OCI-M2 (cell line): ENCODE measurements at regions not wholly inside any gene's neighbourhood (a gene's known extent, or its start where the extent isn't known, plus 50 kb on each side); places are given as distances from the start of the nearest gene placed in this dataset.
A peak's percentile ranks its signal among the peaks of the same experiment; 100 is the strongest.
"Not testable (repeated sequence)": the region's sequence is repeated elsewhere in the genome, so short reads cannot be mapped to it uniquely, and the experiment has no call there.

Experiments used
- DNase-seq: peaks from one replicate; lab custom pipeline; 2025; ENCODE audit not compliant: unreplicated experiment; lab: John Stamatoyannopoulos, UW

DNA sequence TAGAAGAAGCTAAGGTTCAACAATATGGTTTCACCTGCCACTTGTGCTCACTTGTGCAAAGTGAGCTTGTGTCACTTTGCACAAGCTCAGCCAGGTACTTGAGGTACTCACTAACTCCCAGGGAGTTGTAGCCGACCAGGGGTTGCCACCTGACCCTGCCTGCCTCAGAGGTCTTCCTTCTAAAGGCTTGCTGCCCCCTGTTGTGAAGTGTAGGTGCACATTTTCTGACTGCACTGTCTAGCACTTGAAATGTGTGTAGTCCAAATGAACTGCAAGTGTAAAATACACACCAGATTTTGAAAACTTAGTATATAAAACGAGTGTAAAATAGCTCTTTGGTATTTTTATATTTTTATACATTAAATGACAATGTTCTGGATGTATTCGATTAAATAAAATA lies 230.8 kb downstream of the DLEU7 start:
- no peak for DNase-seq

DNA sequence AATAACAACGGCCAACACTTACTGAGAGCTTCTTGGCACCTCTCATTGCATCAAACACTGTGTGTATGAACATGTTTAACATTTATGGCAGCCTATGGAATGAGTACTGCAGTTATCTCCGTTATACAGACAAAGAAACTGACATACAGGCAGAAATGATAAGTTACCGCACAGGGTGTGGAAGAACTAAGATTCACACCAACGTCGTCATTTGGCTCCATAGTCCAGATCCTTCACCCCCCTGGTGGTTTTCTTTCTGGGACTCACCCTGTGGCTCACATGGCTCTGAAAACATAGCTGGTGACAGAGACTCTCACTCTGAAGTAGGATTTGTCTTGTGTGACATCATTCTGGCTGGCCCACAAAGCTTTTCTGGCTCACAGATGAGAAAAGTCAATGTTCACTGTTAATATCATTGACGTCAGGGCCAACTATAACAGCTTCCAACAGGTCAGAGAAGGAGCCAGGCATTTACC lies 230.1 kb downstream of the DLEU7 start:
- DNase-seq, result peak; percentile 92

DNA sequence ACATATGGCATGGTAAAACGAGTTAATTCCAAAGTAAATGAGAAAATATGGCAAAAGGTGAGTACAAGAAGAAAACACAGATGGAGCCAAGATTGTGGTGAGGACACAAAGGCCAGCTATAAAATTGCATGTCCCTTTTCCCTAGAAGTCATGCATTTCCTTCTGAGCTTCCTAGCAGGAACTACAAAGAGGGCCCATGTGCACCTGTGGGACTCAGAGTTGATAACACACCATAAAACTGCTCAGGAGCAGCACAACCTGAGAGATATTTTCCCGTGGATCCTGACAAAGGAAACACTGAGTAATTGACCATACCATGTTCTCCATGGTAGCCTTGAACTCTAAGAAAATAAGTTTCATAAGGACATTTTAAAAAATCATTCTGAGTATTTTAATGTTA lies 228.3 kb downstream of the DLEU7 start:
- no peak for DNase-seq

DNA sequence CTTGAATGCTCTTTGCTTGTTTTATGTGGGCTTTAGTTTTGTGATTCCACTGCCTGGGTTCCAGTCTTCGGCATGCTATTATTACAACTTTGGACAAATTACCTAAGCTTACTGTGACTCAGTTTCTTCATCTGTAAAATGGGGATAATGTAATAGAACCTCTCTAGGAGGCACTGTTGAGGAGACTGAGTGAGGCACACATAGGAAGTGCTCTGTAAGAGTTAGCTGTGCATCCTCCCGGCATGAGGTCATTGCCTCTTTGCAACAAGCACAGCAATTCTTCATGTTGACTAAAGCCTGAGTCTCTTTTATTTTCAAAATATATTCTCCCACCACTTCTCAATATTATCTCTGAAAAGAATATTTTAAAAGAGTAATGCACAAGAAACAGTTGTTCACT lies 227.4 kb downstream of the DLEU7 start:
- DNase-seq, result no peak

DNA sequence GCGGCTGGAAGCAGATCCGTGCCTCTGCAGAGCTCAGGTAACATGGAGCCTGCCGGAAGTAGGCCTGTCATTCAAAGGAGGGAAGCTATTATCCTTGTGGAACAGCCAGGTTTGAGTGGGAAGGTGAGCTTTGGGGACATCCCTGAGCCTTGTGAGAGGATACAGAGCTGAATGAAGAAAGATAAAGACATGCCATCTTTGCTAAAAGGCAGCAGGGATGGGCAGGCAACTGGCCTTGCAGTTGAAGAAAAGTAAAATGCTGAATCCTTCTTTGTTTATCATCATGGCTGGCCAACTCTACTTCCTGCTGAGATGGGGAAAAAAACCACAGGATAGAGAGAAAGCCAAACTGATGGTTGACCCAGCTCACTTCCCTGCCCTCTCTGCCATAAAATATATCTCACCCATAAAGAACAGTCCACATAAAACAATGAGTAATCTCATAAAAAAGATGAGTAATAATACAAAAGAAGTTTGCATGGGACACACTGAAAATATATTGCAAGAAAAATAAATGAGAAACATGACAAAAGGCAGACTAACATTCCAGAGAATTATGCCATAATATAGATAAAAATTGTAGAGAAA lies 226.3 kb downstream of the DLEU7 start:
- no peak for DNase-seq

DNA sequence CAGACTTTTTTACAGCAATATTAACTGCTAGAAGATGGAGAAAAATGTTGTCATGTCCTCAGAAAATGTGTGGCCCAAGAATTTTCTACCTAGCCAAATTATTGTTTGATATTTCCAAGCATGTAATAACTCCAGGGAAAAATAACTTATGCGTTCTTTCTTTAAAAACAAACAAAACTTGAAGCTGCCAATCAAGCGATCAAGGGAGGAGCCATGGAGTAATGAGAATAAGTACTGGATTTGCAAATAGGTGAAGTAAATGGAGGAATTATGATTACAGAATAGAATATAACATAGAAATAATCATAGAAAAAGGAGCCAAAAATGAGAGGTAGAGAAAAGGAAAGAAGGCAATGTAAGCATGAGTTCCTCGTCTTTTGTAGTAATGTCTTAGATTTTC lies 225.3 kb downstream of the DLEU7 start:
- no peak for DNase-seq

DNA sequence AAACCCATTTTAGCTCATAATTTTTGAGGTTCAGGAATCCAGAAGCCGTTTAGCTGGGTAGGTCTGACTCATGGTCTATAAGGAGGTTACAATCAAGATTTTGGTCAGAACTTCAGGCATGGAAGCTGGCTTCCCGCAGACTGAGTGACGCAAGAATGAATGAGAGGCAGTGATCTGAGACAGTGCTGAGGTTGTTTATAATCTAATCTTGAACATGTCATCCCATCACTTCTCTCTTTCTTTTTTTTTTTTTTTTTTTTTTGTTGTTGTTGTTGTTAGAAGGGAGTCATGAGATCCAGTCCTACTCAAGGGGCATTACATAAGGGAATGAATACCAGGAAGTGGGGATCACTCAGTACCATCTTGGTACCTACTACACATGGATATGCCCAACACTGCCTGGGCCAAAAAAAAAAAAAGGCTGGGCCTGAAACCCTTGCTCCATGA lies 217.4 kb downstream of the DLEU7 start:
- no peak for DNase-seq

DNA sequence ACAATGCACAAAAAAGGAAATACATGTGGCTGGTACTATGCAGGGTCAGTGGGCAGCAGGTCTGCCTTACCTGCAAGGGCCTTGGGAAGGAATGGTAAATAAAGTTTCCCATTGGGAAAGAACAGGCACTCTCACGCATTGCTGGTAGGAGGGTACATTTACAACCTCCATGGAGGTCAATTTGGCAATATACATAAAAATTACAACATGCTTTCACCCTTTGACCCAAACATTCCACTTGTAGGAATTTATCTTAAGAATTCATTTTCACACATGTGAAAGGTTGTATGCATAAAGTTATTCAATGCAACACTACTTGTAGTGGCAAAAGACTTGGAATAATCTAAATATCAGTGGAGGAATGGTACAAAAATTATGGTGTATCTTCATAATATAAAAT lies 216.4 kb downstream of the DLEU7 start:
- DNase-seq, result no peak

DNA sequence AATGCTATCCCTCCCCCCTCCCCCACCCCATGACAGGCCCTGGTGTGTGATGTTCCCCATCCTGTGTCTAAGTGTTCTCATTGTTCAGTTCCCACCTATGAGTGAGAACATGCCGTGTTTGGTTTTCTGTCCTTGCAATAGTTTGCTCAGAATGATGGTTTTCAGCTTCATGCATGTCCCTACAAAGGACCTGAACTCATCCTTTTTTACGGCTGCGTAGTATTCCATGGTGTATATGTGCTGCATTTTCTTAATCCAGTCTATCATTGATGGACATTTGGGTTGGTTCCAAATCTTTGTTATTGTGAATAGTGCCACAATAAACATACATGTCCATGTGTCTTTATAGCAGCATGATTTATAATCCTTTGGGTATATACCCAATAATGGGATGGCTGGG lies 215.0 kb downstream of the DLEU7 start:
- DNase-seq, result not testable (repeated sequence)

DNA sequence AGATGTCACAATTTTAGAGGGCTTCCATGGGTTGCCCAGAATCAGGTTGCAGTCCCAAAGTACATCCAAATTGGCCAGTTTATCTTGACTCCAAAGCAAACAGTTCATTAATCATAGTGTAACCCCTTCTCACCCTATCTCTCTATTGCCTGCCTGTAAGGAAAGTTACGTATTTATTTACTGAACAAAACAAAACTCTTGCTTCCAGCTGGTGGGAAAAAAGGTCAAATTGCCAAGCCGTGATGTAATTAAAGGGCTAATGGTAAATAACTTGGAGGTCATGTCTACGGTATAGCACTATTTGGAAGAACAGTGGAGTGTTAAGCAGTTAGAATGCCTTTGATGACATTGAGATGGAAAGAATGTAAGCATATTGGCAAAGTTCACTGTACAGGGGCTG lies 214.0 kb downstream of the DLEU7 start:
- DNase-seq, result no peak

DNA sequence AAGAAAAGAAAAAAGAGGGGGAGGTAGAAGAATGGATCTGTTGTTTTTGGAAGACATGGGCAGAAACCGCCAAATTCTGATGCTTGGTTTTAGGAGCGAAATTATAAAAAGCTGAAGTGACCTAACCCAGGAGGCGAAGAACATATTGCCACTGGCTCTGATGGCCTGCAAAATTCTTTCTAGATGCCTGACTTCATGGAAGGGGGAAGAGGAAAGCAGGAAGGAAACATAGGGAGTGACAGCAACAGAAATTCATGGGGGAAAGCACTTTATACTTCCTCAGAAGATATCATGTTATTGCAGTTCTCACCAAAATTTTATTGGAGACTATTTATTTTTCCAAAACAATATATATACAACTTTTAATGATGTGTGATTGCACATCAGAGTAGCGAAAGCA lies 213.5 kb downstream of the DLEU7 start:
- no peak for DNase-seq

DNA sequence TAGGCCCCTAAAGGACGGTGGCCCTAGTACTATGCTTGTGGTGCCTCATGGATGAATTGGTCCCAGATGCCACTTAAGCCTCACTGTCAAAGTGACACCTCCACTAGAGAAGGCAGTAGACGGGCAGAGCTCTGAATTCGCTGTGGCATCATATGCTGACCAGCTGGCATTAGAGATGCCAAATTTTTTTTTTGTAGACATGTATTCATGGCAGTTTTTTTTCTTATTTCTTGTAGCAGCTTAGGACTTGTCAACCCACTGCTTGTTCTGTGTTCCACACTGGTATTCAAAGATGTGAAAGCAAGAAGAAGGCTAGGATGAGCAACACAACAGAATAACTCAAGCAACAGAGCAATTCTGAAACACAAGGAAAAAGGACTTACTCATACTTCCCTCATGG lies 212.5 kb downstream of the DLEU7 start:
- no peak for DNase-seq

DNA sequence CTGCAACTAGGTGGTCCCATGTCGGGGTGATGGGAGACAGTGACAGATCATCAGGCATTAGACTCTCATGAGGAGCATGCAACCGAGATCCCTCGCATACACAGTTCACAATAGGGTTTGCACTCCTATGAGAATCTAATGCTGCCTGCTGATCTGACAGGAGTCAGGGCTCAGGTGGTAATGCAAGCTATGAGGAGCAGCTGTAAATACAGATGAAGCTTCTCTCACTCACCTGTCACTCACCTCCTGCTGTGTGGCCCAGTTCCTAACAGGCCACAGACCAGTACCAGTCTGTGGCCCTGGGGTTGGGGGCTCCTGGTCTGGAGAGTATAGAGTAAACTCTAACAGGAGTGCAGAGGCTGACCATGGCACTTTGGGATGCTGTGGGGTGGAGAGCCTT lies 209.2 kb downstream of the DLEU7 start:
- DNase-seq, result no peak

DNA sequence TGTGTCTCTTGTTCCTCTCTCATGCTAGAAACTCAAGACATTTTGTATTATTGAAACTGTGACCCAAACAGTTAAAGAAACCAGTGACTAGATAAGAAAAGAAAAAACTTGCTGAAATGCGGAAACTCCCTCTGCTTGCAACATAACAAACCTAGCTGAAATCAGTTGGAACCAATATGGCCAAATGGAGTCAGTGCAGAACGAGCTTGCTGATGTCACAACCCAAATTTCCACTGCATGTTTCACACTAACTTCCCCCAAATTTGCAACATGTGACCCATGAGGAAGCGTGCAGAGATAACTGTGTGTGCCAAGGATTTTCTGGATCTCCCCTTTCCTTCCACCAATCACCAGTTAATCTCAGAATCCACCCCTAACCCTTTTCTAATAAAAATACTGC lies 208.0 kb downstream of the DLEU7 start:
- DNase-seq, result no peak

DNA sequence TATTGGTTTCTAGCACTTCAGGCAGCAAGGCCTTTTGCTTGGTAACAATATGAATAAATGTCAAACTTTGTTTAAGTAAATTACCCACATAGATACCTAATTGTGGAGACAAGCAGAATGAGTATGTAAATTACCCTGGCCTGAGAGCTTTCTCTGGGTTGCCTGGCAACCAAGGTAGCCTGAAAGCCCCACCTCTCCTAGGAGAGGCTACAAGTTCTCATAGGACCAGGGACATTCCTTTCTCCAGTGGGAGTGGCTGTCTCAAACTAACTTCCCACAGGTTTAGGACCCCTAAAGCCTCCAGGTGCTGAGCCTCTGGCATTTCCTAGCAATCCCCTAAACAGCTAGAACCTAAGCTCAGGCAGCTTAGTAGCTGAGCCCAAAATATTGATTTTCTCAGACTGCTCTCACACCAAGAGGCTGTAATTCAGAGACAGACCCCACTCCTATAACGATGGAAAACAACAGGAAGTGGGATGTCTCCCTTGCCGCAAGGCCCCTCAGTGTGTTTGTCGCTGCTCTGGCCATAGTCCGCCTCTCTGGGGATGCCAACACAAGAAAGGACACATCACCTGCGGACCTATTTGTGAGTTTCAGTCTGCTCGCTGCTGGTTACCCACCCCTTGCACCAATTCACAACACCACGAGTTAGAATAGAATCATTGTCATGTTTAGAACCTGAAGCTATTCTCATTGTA lies 207.3 kb downstream of the DLEU7 start:
- DNase-seq, result no peak

DNA sequence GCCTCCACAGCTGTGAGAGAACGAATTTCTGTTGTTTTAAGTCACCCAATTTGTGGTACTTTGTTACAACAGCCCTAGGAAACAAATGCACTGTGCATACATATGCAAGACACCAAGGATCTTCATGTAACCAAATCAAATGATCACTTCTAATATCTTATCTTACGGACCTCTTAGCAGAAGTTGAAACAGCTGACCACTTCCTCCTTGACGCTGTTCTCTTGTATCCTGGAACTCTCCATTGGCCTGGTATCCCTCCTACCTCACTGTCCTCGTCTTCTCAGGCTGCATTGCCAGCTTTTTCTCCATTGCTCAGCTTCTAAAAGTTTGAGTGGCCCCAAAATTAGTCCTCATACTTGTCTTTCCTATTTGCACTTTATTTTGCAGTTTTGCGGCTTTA lies 200.4 kb downstream of the DLEU7 start:
- DNase-seq, result no peak

DNA sequence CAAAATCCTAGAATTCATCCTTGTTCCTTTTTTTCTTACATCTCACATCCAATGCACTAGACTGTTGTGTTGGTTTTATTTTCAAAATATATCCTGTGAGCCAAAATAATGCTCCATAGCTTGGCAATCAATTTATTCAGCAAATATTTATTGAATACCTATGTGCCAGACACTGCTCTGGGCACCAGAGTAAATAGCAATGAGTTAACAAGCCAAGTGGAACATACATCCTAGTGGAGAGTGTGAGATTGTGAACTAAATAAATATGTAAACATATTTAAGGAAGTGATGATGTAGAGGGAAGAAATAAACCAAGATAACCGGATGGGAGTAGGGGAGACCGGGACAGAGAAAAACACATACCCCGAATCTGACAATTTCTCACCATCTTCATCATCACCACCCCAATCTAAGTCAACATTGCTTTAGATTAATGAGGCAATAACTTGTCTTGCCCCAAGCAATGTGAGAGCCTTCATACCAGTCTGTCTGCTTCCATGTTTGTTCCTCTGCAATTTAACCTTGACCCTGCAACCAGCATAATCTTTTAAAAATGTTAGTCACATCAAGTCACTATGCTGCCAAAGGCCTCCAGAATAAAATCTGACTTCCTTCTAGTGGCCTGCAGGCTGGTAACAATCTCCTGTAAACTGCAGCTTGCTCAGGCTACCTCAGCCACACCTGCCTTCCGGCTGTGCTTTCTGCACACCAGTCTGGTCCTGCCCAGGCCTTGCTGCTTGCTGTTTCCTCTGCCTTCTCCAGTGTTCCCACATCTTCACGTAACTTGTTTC lies 199.2 kb downstream of the DLEU7 start:
- DNase-seq, result no peak

DNA sequence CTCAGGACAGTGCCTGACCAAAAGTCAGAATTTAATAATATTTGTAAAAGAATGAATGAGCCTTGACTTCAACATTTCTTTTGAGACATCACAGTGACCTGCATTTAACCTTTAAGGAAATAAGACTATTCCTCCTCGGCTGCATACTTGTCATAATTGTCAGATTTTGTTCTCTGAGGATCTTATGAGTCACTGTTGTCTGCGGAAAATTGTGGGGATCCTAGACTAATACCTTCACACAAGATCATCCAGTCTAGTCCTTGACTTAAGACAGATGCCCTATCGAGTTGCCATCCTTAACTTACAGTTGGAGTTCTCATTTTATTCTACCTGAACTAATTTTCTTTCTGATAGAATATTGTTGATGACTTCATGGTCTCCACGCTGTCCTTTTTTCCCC lies 198.4 kb downstream of the DLEU7 start:
- DNase-seq, result no peak

DNA sequence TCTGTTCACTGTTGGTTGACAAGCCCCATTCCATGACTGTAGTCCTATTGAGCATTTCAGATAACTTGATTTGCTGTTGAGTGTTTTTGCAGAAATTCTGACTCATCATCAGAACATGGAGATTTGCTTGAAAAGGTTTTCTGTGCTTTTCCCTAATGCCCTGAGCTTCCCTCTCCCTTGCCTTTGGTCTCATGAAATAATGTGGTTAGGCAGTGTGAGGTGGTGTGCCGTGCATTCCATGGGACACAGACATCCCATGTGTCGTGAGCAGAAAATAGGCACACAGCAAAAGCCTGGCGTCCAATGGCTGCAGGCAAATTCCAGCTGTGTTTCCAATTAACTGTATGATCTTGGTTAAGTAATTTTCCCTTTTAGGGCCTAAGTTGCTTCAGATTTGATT lies 197.4 kb downstream of the DLEU7 start:
- DNase-seq, result no peak

DNA sequence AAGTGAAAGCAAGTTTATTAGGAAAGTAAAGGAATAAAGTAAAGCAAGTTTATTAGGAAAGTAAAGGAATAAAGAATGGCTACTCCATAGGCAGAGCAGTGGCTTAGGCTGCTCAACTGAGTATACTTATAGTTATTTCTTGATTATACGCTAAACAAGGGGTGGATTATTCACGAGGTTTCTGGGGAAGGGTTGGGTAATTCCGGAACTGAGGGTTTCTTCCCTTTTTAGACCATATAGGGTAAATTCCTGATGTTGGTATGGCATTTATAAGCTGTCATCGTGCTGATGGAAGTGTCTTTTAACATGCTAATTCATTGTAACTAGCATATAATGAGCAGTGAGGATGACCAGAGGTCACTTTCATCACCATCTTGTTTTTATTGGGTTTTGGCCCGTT lies 194.3 kb downstream of the DLEU7 start:
- no peak for DNase-seq

DNA sequence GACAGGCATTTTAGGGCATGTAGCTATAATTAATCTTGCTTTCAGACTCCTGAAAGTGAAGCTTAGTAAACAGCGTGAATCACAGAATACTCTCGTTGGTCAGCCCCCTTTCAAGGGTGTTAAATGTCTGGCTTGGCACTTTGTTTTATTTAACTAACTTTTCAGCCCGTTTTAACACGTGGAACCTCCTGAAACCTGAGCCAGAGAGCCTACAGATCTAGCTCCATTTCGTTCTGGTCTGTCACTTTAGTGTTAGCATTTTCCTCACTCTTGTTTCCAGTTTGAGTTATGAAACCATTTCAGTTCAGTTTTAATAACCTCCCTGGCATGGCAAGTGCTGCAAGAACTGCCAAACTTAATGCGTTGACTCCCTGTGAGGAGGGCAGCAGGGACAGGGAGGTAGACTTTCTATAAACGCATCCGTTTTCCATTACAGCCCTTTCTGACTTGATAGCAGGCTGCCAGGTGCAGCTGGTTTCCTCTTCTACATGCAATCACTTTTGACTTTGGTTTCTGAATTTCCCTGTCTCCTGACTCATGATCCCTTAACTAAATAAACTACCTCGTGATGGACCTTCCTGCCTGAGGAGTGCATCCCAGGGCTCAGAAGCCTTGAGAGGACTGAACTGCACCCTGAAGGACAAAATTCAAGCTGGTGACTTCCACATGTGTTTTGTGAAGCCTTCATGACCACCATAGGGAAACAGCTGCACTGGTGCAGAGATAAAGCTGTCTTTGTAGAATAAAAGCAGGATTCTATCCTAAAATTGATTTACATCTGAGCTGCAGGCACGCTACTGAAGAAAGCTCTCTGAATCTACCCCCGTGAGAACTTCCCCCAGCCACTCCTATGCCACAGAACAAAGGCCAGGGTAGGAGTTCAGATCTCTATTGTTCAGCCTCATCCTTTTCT lies 192.6 kb downstream of the DLEU7 start:
- DNase-seq, result no peak
